ENCODE measurements at regions not wholly inside any gene's neighbourhood (a gene's known extent, or its start where the extent isn't known, plus 50 kb on each side); places are given as distances from the start of the nearest gene placed in this dataset.

DNA sequence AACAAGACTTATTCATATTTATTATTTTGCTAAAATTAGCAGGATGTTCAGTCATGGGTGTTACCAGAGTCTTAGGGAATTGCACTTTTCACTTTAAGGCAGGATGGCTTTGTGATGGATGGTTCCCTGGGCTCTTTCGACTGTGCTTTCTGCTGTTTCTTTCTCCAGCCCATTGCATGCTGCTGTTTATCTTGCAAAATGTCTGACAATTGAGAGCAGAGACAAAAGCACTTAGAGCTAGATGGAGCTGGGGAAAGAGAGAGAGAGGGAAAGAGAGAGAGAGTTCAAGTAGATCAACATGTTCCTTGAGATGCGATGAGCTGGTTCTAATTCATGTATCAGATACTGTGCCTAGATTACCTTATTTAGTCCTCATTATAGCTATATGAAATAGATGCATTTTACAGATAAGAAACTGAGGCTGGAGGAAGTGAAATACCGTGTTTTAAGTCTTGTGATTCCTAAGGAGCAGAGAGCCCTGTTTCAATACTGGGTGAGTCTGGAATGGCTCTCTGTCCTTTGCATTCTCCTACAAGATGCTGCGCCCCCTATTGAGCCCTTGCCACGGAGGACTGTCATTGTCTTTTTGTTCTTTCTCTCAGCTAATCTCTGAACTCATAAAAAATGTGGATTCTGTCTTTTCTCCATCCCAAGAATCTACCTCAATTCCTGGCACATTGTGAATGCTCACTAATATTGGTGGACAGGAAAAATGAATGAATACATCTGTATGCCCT, 227.9 kb downstream of the ALG10B start (continued):
- no peak for TF ChIP-seq ZEB2 (tag by site-specific recombination; IDR thresholded peaks at IDR 0.05)
- TF ChIP-seq ZNF341 (tag by site-specific recombination; IDR thresholded peaks at IDR 0.05; ENCODE audit: low read depth): no peak

DNA sequence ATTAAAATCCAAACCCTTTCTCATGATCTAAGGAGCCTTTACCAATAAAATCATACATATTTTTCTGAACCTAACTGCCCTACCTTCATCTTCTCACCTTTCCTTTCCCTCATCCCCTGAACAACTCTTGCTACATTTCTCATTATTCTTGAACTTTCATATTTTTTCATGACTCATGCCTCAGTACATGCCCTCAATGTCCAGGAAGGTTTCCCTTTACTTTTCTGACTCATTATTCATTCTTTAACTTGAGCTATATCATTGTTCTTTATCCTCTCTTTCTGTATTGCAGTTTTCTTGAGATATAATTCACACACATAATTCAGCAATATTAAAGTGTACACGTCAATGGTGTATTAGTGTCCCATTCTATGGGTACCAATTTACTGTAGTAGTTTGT, 231.0 kb downstream of the ALG10B start:
- no peaks in the 10 kb centered on the region for H3K36me3 ChIP-seq (ENCODE audit: control insufficient read depth in 2 of 2, insufficient read depth in 1 of 2, low read length in 2 of 2)
- POLR2A ChIA-PET: no interaction called here
- H3K4me1 ChIP-seq (ENCODE audit: control insufficient read depth, insufficient read depth, low read length): 0 out of 2 replicates have a peak, but pooled peaks cover 3% of the 10 kb centered on the region
- H3K27ac ChIP-seq (ENCODE audit: extremely low read depth, low read depth, low read length): no peak overlapping the region
- CTCF ChIA-PET: no interaction called here
- H3K9me3 ChIP-seq (ENCODE audit: control insufficient read depth, insufficient read depth, low read depth, low read length): no peaks in the 10 kb centered on the region
- H3K4me3 ChIP-seq (ENCODE audit: low read depth, low read length): no peak overlapping the region
- TF ChIP-seq ZNF138 (tag by site-specific recombination; IDR thresholded peaks at IDR 0.05; ENCODE audit: borderline replicate concordance) (no peak), ZNF169 (tag by site-specific recombination; IDR thresholded peaks at IDR 0.05) (no peak), ZNF221 (tag by site-specific recombination; IDR thresholded peaks at IDR 0.05; ENCODE audit: borderline replicate concordance) (no peak), SP3 (tag by site-specific recombination; IDR thresholded peaks at IDR 0.05) (no peak), ZNF366 (tag by site-specific recombination; conservative IDR thresholded peaks at IDR 0.05) (no peak), ZNF335 (tag by site-specific recombination; conservative IDR thresholded peaks at IDR 0.05) (no peak), ZNF132 (tag by site-specific recombination; IDR thresholded peaks at IDR 0.05; ENCODE audit: borderline replicate concordance) (no peak), ZNF248 (tag by site-specific recombination; IDR thresholded peaks at IDR 0.05) (no peak), ZNF223 (tag by site-specific recombination; IDR thresholded peaks at IDR 0.05) (no peak), ZNF670 (tag by site-specific recombination; IDR thresholded peaks at IDR 0.05; ENCODE audit: low read depth) (no peak)
- TF ChIP-seq, protein P1, sequence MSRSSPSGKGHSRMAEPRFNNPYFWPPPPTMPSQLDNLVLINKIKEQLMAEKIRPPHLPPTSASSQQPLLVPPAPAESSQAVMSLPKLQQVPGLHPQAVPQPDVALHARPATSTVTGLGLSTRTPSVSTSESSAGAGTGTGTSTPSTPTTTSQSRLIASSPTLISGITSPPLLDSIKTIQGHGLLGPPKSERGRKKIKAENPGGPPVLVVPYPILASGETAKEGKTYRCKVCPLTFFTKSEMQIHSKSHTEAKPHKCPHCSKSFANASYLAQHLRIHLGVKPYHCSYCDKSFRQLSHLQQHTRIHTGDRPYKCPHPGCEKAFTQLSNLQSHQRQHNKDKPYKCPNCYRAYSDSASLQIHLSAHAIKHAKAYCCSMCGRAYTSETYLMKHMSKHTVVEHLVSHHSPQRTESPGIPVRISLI (tag by site-specific recombination; IDR thresholded peaks at IDR 0.05): no peak
- TF ChIP-seq, protein P2, sequence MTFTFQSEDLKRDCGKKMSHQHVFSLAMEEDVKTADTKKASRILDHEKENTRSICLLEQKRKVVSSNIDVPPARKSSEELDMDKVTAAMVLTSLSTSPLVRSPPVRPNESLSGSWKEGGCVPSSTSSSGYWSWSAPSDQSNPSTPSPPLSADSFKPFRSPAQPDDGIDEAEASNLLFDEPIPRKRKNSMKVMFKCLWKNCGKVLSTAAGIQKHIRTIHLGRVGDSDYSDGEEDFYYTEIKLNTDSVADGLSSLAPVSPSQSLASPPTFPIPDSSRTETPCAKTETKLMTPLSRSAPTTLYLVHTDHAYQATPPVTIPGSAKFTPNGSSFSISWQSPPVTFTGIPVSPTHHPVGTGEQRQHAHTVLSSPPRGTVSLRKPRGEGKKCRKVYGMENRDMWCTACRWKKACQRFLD (tag by site-specific recombination; IDR thresholded peaks at IDR 0.05): no peak

GRCh38 chr12:38555620-38556591, 239.3 kb downstream of the ALG10B start:
- POLR2A ChIA-PET: no interaction called here
- TF ChIP-seq, protein P3, sequence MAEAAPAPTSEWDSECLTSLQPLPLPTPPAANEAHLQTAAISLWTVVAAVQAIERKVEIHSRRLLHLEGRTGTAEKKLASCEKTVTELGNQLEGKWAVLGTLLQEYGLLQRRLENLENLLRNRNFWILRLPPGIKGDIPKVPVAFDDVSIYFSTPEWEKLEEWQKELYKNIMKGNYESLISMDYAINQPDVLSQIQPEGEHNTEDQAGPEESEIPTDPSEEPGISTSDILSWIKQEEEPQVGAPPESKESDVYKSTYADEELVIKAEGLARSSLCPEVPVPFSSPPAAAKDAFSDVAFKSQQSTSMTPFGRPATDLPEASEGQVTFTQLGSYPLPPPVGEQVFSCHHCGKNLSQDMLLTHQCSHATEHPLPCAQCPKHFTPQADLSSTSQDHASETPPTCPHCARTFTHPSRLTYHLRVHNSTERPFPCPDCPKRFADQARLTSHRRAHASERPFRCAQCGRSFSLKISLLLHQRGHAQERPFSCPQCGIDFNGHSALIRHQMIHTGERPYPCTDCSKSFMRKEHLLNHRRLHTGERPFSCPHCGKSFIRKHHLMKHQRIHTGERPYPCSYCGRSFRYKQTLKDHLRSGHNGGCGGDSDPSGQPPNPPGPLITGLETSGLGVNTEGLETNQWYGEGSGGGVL (tag by site-specific recombination; IDR thresholded peaks at IDR 0.05): 0 out of 2 replicates have a peak, but pooled peaks have one; percentile 19
- TF ChIP-seq SETDB1 (IDR thresholded peaks at IDR 0.05; ENCODE audit: insufficient read length, low read length) (peak; percentile 30), ZNF169 (tag by site-specific recombination; IDR thresholded peaks at IDR 0.05) (no peak)
- Histone ChIP-seq H3K9me3 (ENCODE audit: control insufficient read depth, insufficient read depth, low read depth, low read length) (no peaks in the 10 kb centered on the region), H3K36me3 (ENCODE audit: control insufficient read depth in 2 of 2, insufficient read depth in 1 of 2, low read length in 2 of 2) (no peaks in the 10 kb centered on the region), H3K27ac (ENCODE audit: extremely low read depth, low read depth, low read length) (no peak overlapping the region), H3K4me3 (ENCODE audit: low read depth, low read length) (no peak overlapping the region), H3K4me1 (ENCODE audit: control insufficient read depth, insufficient read depth, low read length) (no peaks in the 10 kb centered on the region)
- CTCF ChIA-PET: no interaction called here
